ENCODE measurements at regions not wholly inside any gene's neighbourhood (a gene's known extent, or its start where the extent isn't known, plus 50 kb on each side); places are given as distances from the start of the nearest gene placed in this dataset.

DNA sequence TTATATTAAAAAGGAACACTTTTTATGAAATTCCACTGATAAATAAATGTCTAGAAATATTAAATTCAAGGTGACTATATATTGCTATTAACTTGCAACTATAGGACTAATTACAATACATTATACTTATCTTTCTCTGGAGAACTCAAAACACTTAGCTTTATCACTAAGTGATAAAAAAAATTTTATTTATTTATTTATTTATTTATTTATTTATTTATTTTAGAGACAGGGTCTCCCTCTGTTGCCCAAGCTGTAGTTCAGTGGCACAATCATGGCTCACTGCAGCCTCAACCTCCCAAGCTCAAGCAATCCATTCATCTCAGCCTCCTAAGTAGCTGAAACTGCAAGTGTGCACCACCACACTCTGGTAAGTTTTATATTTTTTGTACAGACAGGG, 451.1 kb downstream of the DSC3 start:
- no peaks in the 10 kb centered on the region for H3K27me3 ChIP-seq

DNA sequence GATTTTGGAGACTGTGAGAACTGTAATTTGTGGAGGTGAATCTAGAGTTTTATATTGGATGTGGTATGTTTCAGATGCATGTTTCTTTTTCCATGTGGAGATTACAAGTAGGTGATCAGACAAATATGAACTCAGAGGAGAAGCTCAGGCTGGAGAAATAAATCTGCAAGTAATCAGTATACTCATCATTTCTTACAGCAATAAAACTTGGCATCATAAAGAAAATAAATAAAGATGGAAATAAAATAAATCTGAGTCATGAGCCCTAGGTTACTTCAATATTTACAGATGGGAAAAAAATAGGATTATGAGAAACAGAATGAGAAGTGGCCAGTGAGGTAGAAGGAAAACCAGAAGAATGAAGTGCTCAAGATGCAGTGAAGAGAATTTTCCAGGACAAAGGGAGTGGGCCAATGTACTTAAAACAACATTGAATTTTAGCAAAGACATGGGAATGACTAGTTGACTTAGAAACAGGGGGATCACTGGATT, 453.8 kb downstream of the DSC3 start:
- ATAC-seq (no peak), DNase-seq (no peak)
- Histone ChIP-seq H3K4me1 (no peaks in the 10 kb centered on the region), H3K27ac (no peak overlapping the region), H3K27me3 (no peaks in the 10 kb centered on the region), H3K4me3 (no peak overlapping the region), H3K9me3 (peaks cover 0 to 4% (median 0%) of the 10 kb centered on the region in 12 donors), H3K36me3 (no peaks in the 10 kb centered on the region)
- TF ChIP-seq, protein P1, sequence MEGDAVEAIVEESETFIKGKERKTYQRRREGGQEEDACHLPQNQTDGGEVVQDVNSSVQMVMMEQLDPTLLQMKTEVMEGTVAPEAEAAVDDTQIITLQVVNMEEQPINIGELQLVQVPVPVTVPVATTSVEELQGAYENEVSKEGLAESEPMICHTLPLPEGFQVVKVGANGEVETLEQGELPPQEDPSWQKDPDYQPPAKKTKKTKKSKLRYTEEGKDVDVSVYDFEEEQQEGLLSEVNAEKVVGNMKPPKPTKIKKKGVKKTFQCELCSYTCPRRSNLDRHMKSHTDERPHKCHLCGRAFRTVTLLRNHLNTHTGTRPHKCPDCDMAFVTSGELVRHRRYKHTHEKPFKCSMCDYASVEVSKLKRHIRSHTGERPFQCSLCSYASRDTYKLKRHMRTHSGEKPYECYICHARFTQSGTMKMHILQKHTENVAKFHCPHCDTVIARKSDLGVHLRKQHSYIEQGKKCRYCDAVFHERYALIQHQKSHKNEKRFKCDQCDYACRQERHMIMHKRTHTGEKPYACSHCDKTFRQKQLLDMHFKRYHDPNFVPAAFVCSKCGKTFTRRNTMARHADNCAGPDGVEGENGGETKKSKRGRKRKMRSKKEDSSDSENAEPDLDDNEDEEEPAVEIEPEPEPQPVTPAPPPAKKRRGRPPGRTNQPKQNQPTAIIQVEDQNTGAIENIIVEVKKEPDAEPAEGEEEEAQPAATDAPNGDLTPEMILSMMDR (IDR thresholded peaks at IDR 0.05) = no peak
- TF ChIP-seq POLR2A (IDR thresholded peaks at IDR 0.05) = no peak
- intact Hi-C loops (cut with DNase I) = no loop called here

More for the DNA sequence above, 451.1 kb downstream of the DSC3 start:
- H3K27ac ChIP-seq = no peak overlapping the region
- ATAC-seq = no peak
- DNase-seq = no peak
- intact Hi-C loops (cut with DNase I) = no loop called here
- H3K4me3 ChIP-seq = no peak overlapping the region
- H3K9me3 ChIP-seq = peaks cover 0 to 4% (median 0%) of the 10 kb centered on the region in 12 donors
- H3K36me3 ChIP-seq = no peaks in the 10 kb centered on the region
- no peaks in the 10 kb centered on the region for H3K4me1 ChIP-seq
- TF ChIP-seq, protein P1 (IDR thresholded peaks at IDR 0.05) = no peak
- no peak for TF ChIP-seq POLR2A (IDR thresholded peaks at IDR 0.05)

DNA sequence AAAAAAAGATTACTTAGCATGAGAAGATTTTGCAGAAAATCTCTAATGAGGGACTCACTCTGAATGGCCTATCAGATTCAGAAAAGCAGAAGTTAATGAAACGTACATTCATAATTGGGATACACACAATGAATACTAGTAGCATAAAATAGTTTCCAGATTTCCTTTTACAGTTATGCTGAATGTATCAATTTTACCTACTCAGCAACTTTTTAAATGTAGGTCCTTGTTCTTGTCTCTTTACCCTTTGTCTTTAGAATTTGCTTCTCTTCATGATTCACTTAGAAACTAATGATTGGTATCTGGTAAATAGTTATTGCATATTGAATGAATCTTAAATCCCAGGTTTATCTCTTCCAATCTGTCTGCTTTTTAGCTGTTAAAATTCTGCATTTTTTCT, 458.8 kb downstream of the DSC3 start:
- H3K27me3 ChIP-seq = no peaks in the 10 kb centered on the region
- no peak overlapping the region for H3K27ac ChIP-seq
- DNase-seq = no peak
- H3K9me3 ChIP-seq = no peaks in the 10 kb centered on the region
- TF ChIP-seq POLR2A (IDR thresholded peaks at IDR 0.05) = no peak
- TF ChIP-seq, protein P1 (IDR thresholded peaks at IDR 0.05) = no peak
- WGBS, 4 donors = 62 to 90% (median 66%) methylated on average over 1 of the region's 1 CpG
- intact Hi-C loops (cut with DNase I) = no loop called here
- no peaks in the 10 kb centered on the region for H3K4me1 ChIP-seq
- H3K36me3 ChIP-seq = no peaks in the 10 kb centered on the region
- H3K4me3 ChIP-seq = no peak overlapping the region
- no peak for ATAC-seq

DNA sequence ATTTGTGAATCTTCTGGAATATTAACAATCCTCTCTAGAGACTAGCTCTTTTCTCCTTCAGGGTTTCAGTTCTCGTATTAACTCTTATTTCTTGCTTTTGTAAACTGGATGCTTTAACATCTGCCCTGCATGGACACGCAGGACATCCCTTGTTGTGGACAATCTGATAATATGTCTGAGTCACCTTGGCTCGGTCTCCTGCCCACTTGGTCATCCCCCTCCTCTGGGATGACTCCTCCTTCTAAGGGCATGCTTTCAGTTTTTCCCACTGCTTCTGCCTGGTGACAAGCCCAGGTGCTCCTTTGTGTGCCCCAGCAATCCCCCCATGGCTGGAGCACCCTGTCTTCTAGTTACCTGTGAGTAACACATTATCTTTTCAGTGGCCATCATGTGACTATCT, 460.5 kb downstream of the DSC3 start:
- no peaks in the 10 kb centered on the region for H3K36me3 ChIP-seq
- no peak for ATAC-seq
- no peak for DNase-seq
- no peaks in the 10 kb centered on the region for H3K9me3 ChIP-seq
- no peaks in the 10 kb centered on the region for H3K4me1 ChIP-seq
- TF ChIP-seq POLR2A (IDR thresholded peaks at IDR 0.05) = no peak
- TF ChIP-seq, protein P1 (IDR thresholded peaks at IDR 0.05) = no peak
- WGBS, 4 donors = 74 to 79% (median 75%) methylated on average over 3 of the region's 3 CpGs
- intact Hi-C loops (cut with DNase I) = no loop called here
- H3K27me3 ChIP-seq = no peaks in the 10 kb centered on the region
- no peak overlapping the region for H3K27ac ChIP-seq
- no peak overlapping the region for H3K4me3 ChIP-seq

All from heart left ventricle (tissue), 16 donors.